ENCODE measurements at regions not wholly inside any gene's neighbourhood (a gene's known extent, or its start where the extent isn't known, plus 50 kb on each side); places are given as distances from the start of the nearest gene placed in this dataset.
A peak's percentile ranks its signal among the peaks of the same experiment; 100 is the strongest.

DNA sequence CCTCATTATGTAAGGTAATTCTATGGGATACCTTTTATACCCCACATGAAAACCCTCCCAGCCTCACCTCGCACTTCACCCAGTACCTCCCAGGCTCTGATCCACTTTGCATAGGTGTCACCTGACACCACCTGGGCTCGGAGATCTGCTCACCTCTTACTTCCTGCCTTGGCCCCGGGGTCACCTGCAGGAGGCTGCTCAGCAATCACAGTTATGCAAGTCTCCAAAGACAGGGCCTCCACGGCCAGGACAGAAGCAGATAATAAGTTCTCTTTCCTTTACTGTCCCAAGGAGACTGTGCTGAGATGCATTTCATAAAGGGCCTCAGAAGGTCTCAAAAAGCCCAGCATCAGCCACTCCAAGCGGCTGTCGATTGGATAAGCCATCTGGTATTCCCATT is 112.4 kb upstream of the PPP2R2D start:
- Histone ChIP-seq H4K5ac (ENCODE audit: insufficient read length, low read depth, low read length) (no peak overlapping the region), H2AK5ac (ENCODE audit: insufficient read length, low read length) (no peak overlapping the region), H3T11ph (ENCODE audit: low read length) (no peak overlapping the region), H4K20me1 (ENCODE audit: control insufficient read depth, insufficient read depth, insufficient read length) (no peaks in the 10 kb centered on the region), H3K9ac (ENCODE audit: extremely low read depth, insufficient read length, low read length) (no peak overlapping the region), H2BK15ac (ENCODE audit: low read depth, low read length) (no peak overlapping the region), H2BK120ac (ENCODE audit: low read depth, low read length, poor library complexity, severe bottlenecking) (no peak overlapping the region), H3K27me3 (ENCODE audit: insufficient read depth, low read length) (no peaks in the 10 kb centered on the region), H2BK5ac (ENCODE audit: insufficient read length, low read length) (no peak overlapping the region), H3K4me2 (ENCODE audit: insufficient read depth, insufficient read length, low read length) (no peak overlapping the region), H4K91ac (ENCODE audit: insufficient read length, low read depth, low read length) (no peak overlapping the region), H3K14ac (ENCODE audit: insufficient read depth, low read length) (no peak overlapping the region; the same call in 1 of the 2 replicates), H3K27ac (ENCODE audit: insufficient read length, low read depth, low read length) (no peak overlapping the region), H2BK20ac (ENCODE audit: low read depth, low read length, poor library complexity, severe bottlenecking) (no peak overlapping the region), H3K23ac (ENCODE audit: insufficient read length, low read depth, low read length) (no peak overlapping the region), H3K9me3 (ENCODE audit: control insufficient read depth, low read depth, low read length) (peaks cover 6% of the 10 kb centered on the region), H3K4me1 (ENCODE audit: insufficient read depth, low read length) (peaks cover 5% of the 10 kb centered on the region; the same call in 1 of the 2 replicates), H3K79me1 (ENCODE audit: insufficient read depth, low read depth, low read length, poor library complexity, severe bottlenecking) (no peaks in the 10 kb centered on the region), H3K79me2 (ENCODE audit: insufficient read depth, low read length) (no peaks in the 10 kb centered on the region), H3K23me2 (ENCODE audit: insufficient read length, low read depth, low read length, poor library complexity, severe bottlenecking) (no peaks in the 10 kb centered on the region), H4K8ac (replicated peaks; ENCODE audit: insufficient read length, low read depth, low read length) (no peak overlapping the region), H3K18ac (ENCODE audit: insufficient read length, low read depth, low read length) (no peak overlapping the region), H2AFZ (ENCODE audit: low read length) (no peak overlapping the region), H3K4ac (ENCODE audit: low read depth, low read length) (no peak overlapping the region), H3K56ac (ENCODE audit: insufficient read length, low read depth, low read length) (no peak overlapping the region), H2BK12ac (ENCODE audit: insufficient read length, low read depth, low read length) (no peak overlapping the region)
- Mint-ChIP-seq H3K4me3 (no peak overlapping the region), H3K4me1 (peaks cover 13 to 16% of the 10 kb centered on the region in 2 experiments), H3K27ac (no peak overlapping the region), H3K27me3 (ENCODE audit: low read depth) (peaks cover 7% of the 10 kb centered on the region), H3K36me3 (ENCODE audit: insufficient read depth in 1 of 3, low read depth in 3 of 3) (peaks cover 0 to 24% (median 8%) of the 10 kb centered on the region in 3 experiments; a peak in 4 of 7 replicates), H3K9me3 (peaks cover 27 to 28% of the 10 kb centered on the region in 2 experiments)
- whole genome bisulfite sequencing (ENCODE audit: extremely low coverage, insufficient read length, low lambda C conversion rate) = no CpG with 5 or more reads among the region's 6 CpGs
- DNase-seq = peak; percentile 80
- TF ChIP-seq, protein P1, sequence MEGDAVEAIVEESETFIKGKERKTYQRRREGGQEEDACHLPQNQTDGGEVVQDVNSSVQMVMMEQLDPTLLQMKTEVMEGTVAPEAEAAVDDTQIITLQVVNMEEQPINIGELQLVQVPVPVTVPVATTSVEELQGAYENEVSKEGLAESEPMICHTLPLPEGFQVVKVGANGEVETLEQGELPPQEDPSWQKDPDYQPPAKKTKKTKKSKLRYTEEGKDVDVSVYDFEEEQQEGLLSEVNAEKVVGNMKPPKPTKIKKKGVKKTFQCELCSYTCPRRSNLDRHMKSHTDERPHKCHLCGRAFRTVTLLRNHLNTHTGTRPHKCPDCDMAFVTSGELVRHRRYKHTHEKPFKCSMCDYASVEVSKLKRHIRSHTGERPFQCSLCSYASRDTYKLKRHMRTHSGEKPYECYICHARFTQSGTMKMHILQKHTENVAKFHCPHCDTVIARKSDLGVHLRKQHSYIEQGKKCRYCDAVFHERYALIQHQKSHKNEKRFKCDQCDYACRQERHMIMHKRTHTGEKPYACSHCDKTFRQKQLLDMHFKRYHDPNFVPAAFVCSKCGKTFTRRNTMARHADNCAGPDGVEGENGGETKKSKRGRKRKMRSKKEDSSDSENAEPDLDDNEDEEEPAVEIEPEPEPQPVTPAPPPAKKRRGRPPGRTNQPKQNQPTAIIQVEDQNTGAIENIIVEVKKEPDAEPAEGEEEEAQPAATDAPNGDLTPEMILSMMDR (conservative IDR thresholded peaks at IDR 0.05) = no peak
